H1 (cell line): ENCODE measurements at regions not wholly inside any gene's neighbourhood (a gene's known extent, or its start where the extent isn't known, plus 50 kb on each side); places are given as distances from the start of the nearest gene placed in this dataset.

ENCODE experiments used
- HDAC6 ChIP-seq: IDR thresholded peaks from one replicate; pipeline ENCODE4 v1.7.1; 2012; ENCODE audit warnings: low read depth, mild to moderate bottlenecking, inconsistent platforms, low read length, moderate library complexity
- KDM1A ChIP-seq: fragments of 200-600, 300-600 bp; sonication (generic); IDR thresholded peaks from 2 replicates; pipeline ENCODE4 v1.7.1; 2016; ENCODE audit warnings: mild to moderate bottlenecking, low read length, borderline replicate concordance
- MAX ChIP-seq: IDR thresholded peaks from 2 replicates; pipeline ENCODE4 v1.6.1; 2012; ENCODE audit warnings: inconsistent platforms
- RAD21 ChIP-seq, 2 experiments: IDR thresholded peaks in 1 of 2; conservative IDR thresholded peaks in 1 of 2; 2 replicates each; pipeline ENCODE4 v1.6.1; 2011; ENCODE audit warnings: low read depth in 2 of 2, low read length in 2 of 2, improper control_type of control experiment in 1 of 2, inconsistent platforms in 1 of 2, mild to moderate bottlenecking in 1 of 2, moderate library complexity in 1 of 2
- RBBP5 ChIP-seq: IDR thresholded peaks from 2 replicates; pipeline ENCODE4 v1.7.1; 2012; ENCODE audit warnings: low read depth, mild to moderate bottlenecking, inconsistent platforms, low read length, moderate library complexity, borderline replicate concordance
- TAF1 ChIP-seq: IDR thresholded peaks from 2 replicates; pipeline ENCODE4 v1.6.1; 2011; ENCODE audit warnings: mild to moderate bottlenecking, low read depth, low read length
- TF ChIP-seq, protein P1 (sequence below): fragments of 300-600 bp; sonication (generic); IDR thresholded peaks from 2 replicates; pipeline ENCODE4 v1.7.1; 2012; ENCODE audit warnings: low read length, moderate library complexity, mild to moderate bottlenecking, inconsistent platforms; ENCODE audit not compliant: insufficient replicate concordance

- TF ChIP-seq KDM1A: no peak
- TF ChIP-seq HDAC6: no peak
- TF ChIP-seq, protein P1, sequence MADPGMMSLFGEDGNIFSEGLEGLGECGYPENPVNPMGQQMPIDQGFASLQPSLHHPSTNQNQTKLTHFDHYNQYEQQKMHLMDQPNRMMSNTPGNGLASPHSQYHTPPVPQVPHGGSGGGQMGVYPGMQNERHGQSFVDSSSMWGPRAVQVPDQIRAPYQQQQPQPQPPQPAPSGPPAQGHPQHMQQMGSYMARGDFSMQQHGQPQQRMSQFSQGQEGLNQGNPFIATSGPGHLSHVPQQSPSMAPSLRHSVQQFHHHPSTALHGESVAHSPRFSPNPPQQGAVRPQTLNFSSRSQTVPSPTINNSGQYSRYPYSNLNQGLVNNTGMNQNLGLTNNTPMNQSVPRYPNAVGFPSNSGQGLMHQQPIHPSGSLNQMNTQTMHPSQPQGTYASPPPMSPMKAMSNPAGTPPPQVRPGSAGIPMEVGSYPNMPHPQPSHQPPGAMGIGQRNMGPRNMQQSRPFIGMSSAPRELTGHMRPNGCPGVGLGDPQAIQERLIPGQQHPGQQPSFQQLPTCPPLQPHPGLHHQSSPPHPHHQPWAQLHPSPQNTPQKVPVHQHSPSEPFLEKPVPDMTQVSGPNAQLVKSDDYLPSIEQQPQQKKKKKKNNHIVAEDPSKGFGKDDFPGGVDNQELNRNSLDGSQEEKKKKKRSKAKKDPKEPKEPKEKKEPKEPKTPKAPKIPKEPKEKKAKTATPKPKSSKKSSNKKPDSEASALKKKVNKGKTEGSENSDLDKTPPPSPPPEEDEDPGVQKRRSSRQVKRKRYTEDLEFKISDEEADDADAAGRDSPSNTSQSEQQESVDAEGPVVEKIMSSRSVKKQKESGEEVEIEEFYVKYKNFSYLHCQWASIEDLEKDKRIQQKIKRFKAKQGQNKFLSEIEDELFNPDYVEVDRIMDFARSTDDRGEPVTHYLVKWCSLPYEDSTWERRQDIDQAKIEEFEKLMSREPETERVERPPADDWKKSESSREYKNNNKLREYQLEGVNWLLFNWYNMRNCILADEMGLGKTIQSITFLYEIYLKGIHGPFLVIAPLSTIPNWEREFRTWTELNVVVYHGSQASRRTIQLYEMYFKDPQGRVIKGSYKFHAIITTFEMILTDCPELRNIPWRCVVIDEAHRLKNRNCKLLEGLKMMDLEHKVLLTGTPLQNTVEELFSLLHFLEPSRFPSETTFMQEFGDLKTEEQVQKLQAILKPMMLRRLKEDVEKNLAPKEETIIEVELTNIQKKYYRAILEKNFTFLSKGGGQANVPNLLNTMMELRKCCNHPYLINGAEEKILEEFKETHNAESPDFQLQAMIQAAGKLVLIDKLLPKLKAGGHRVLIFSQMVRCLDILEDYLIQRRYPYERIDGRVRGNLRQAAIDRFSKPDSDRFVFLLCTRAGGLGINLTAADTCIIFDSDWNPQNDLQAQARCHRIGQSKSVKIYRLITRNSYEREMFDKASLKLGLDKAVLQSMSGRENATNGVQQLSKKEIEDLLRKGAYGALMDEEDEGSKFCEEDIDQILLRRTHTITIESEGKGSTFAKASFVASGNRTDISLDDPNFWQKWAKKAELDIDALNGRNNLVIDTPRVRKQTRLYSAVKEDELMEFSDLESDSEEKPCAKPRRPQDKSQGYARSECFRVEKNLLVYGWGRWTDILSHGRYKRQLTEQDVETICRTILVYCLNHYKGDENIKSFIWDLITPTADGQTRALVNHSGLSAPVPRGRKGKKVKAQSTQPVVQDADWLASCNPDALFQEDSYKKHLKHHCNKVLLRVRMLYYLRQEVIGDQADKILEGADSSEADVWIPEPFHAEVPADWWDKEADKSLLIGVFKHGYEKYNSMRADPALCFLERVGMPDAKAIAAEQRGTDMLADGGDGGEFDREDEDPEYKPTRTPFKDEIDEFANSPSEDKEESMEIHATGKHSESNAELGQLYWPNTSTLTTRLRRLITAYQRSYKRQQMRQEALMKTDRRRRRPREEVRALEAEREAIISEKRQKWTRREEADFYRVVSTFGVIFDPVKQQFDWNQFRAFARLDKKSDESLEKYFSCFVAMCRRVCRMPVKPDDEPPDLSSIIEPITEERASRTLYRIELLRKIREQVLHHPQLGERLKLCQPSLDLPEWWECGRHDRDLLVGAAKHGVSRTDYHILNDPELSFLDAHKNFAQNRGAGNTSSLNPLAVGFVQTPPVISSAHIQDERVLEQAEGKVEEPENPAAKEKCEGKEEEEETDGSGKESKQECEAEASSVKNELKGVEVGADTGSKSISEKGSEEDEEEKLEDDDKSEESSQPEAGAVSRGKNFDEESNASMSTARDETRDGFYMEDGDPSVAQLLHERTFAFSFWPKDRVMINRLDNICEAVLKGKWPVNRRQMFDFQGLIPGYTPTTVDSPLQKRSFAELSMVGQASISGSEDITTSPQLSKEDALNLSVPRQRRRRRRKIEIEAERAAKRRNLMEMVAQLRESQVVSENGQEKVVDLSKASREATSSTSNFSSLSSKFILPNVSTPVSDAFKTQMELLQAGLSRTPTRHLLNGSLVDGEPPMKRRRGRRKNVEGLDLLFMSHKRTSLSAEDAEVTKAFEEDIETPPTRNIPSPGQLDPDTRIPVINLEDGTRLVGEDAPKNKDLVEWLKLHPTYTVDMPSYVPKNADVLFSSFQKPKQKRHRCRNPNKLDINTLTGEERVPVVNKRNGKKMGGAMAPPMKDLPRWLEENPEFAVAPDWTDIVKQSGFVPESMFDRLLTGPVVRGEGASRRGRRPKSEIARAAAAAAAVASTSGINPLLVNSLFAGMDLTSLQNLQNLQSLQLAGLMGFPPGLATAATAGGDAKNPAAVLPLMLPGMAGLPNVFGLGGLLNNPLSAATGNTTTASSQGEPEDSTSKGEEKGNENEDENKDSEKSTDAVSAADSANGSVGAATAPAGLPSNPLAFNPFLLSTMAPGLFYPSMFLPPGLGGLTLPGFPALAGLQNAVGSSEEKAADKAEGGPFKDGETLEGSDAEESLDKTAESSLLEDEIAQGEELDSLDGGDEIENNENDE: no peak
- no peak for TF ChIP-seq TAF1
- TF ChIP-seq RAD21 (IDR thresholded peaks at IDR 0.05 in 1 of 2, conservative IDR thresholded peaks at IDR 0.05 in 1 of 2; ENCODE audit: low read depth in 2 of 2, low read length in 2 of 2): no peak
- TF ChIP-seq RBBP5: no peak
- no peak for TF ChIP-seq MAX
These were observed 125.0 kb upstream of the ATP2B1 start (continued) for GRCh38 chr12:89833337-89834252.
